Caco-2 (cell line): ENCODE measurements at regions not wholly inside any gene's neighbourhood (a gene's known extent, or its start where the extent isn't known, plus 50 kb on each side); places are given as distances from the start of the nearest gene placed in this dataset.

Experiments used
- BruUV-seq: library from RNA; stranded (reverse); fragments of 400-500 nt; replicated peaks from 2 replicates; lab custom pipeline; 2021; lab: Mats Ljungman, UMichigan
- CTCF ChIA-PET: fragments of 300-600 bp; sonication (Branson Sonifier 250); formaldehyde crosslinking; loops from one replicate; lab custom pipeline; 2022; ENCODE audit warnings: antibody characterized with exemption; lab: Charles Lee
- POLR2A ChIA-PET: fragments of 300-600 bp; sonication (Branson Sonifier 250); formaldehyde crosslinking; loops from one replicate; lab custom pipeline; 2022; ENCODE audit warnings: antibody characterized with exemption; lab: Charles Lee
- DNase-seq, 2 experiments: peaks; one replicate each; pipeline versions ENCODE4 v3.0.0 to v3.0.0-alpha.2; 2020 to 2022
- H3K27me3 ChIP-seq: replicated peaks from 2 replicates; pipeline ENCODE4 v1.6.0; 2011; ENCODE audit warnings: low read length; ENCODE audit not compliant: control insufficient read depth, insufficient read depth
- H3K36me3 ChIP-seq: 2 replicates; pipeline ENCODE4 v1.5.1; 2011; ENCODE audit warnings: low read length; ENCODE audit not compliant: control insufficient read depth, insufficient read depth
- H3K4me1 ChIP-seq: fragments of 250-450 bp; sonication (Bioruptor Pico); 2 replicates; pipeline ENCODE4 v1.5.1; 2020; ENCODE audit warnings: mild to moderate bottlenecking
- H3K4me3 ChIP-seq: 2 replicates; pipeline ENCODE4 v1.5.1; 2011; ENCODE audit warnings: low read depth, mild to moderate bottlenecking, control low read depth, low read length
- H3K9me3 ChIP-seq: fragments of 250-450 bp; sonication (Bioruptor Pico); 2 replicates; pipeline ENCODE4 v1.5.1; 2020; ENCODE audit warnings: mild to moderate bottlenecking, moderate library complexity
- H3K27ac Mint-ChIP-seq: one replicate; pipeline ENCODE4 v1.8.0; 2022; ENCODE audit warnings: mixed read lengths; ENCODE audit not compliant: unreplicated experiment
- H3K27me3 Mint-ChIP-seq: one replicate; pipeline ENCODE4 v1.8.0; 2022; ENCODE audit warnings: mixed read lengths; ENCODE audit not compliant: insufficient read depth, unreplicated experiment
- H3K36me3 Mint-ChIP-seq: one replicate; pipeline ENCODE4 v1.8.0; 2022; ENCODE audit warnings: mild to moderate bottlenecking, mixed read lengths; ENCODE audit not compliant: insufficient read depth, unreplicated experiment
- H3K4me1 Mint-ChIP-seq: one replicate; pipeline ENCODE4 v1.8.0; 2022; ENCODE audit warnings: low read depth, mixed read lengths; ENCODE audit not compliant: unreplicated experiment
- H3K4me3 Mint-ChIP-seq: one replicate; pipeline ENCODE4 v1.8.0; 2022; ENCODE audit warnings: mild to moderate bottlenecking, moderate library complexity, mixed read lengths; ENCODE audit not compliant: unreplicated experiment
- H3K9me3 Mint-ChIP-seq: one replicate; pipeline ENCODE4 v1.8.0; 2022; ENCODE audit warnings: mixed read lengths; ENCODE audit not compliant: unreplicated experiment
- CTCF ChIP-seq, 2 experiments: fragments of 200-600 bp in 1 of 2; IDR thresholded peaks; 1 replicate in 1 of 2; 2 replicates in 1 of 2; pipeline versions ENCODE4 v1.5.1 to v1.8.0; 2011 to 2022; ENCODE audit warnings: antibody characterized with exemption in 1 of 2, control low read depth in 1 of 2, inconsistent platforms in 1 of 2, low read depth in 1 of 2, low read length in 1 of 2, mild to moderate bottlenecking in 1 of 2, moderate library complexity in 1 of 2; ENCODE audit not compliant: insufficient read depth in 1 of 2, severe bottlenecking in 1 of 2, unreplicated experiment in 1 of 2
- intact Hi-C: fragments of 100-400 bp; cut with micrococcal nuclease; formaldehyde crosslinking; loops from one replicate; pipeline ENCODE4 v1.10.0; 2022; ENCODE audit not compliant: unreplicated experiment

DNA sequence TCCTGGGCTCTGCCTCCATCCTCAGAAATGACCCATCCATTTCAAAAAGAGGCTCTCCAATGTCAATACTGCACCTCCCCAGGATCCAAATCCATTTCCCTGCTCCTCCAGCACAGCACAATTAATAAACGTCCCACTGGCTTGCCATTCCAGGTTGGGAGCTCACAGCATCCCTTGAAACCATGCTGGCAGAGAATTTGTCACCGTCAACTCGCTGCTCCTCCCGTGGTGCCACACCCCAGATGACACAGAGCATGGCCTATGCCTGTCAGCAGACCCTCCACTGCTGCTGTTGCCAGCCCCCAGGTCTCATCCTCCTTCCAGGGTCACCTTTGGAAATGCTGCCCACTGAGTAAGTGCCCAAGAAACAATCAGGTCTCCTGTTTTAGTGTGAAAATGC lies 53.0 kb upstream of the UQCRFS1 start:
- POLR2A ChIA-PET = no interaction called here

GRCh38 chr19:29266603-29267002 lies 53.7 kb upstream of the UQCRFS1 start:
- no peak for DNase-seq
- no peaks in the 10 kb centered on the region for H3K36me3 Mint-ChIP-seq
- no peaks in the 10 kb centered on the region for H3K4me1 Mint-ChIP-seq
- intact Hi-C loops = no loop called here
- Histone ChIP-seq H3K4me1 (no peaks in the 10 kb centered on the region), H3K27me3 (no peaks in the 10 kb centered on the region), H3K4me3 (no peak overlapping the region), H3K9me3 (no peaks in the 10 kb centered on the region), H3K36me3 (no peaks in the 10 kb centered on the region)
- ChIA-PET CTCF (no interaction called here), POLR2A (no interaction called here)
- BruUV-seq = no TSS peak
- H3K9me3 Mint-ChIP-seq = no peaks in the 10 kb centered on the region
- no peak overlapping the region for H3K4me3 Mint-ChIP-seq
- H3K27me3 Mint-ChIP-seq = peaks cover 5% of the 10 kb centered on the region
- TF ChIP-seq CTCF (IDR thresholded peaks at IDR 0.05; ENCODE audit: insufficient read depth in 1 of 2, low read depth in 1 of 2, low read length in 1 of 2, severe bottlenecking in 1 of 2, unreplicated experiment in 1 of 2) = no peak
- H3K27ac Mint-ChIP-seq = no peak overlapping the region

More for the DNA sequence above, 53.0 kb upstream of the UQCRFS1 start:
- intact Hi-C loops = no loop called here
- Histone ChIP-seq H3K4me3 (no peak overlapping the region), H3K27me3 (no peaks in the 10 kb centered on the region), H3K9me3 (no peaks in the 10 kb centered on the region), H3K36me3 (no peaks in the 10 kb centered on the region), H3K4me1 (no peaks in the 10 kb centered on the region)
- H3K9me3 Mint-ChIP-seq = no peaks in the 10 kb centered on the region
- no peaks in the 10 kb centered on the region for H3K36me3 Mint-ChIP-seq
- no peak for TF ChIP-seq CTCF (IDR thresholded peaks at IDR 0.05; ENCODE audit: insufficient read depth in 1 of 2, low read depth in 1 of 2, low read length in 1 of 2, severe bottlenecking in 1 of 2, unreplicated experiment in 1 of 2)
- H3K27me3 Mint-ChIP-seq = peaks cover 5% of the 10 kb centered on the region
- H3K4me3 Mint-ChIP-seq = no peak overlapping the region
- DNase-seq = no peak
- H3K27ac Mint-ChIP-seq = no peak overlapping the region
- no peaks in the 10 kb centered on the region for H3K4me1 Mint-ChIP-seq
- BruUV-seq = no TSS peak
- CTCF ChIA-PET = interaction anchor here (0.5 kb wide), 1 partner anchor 541 kb away, joined by 10 read pairs; no protein-coding TSS in a partner anchor

- intact Hi-C loops = no loop called here
- POLR2A ChIA-PET = no interaction called here
Measured at GRCh38 chr19:29267701-29268100, 54.8 kb upstream of the UQCRFS1 start.

More at GRCh38 chr19:29267701-29268100, 54.8 kb upstream of the UQCRFS1 start:
- no peak overlapping the region for H3K27ac Mint-ChIP-seq
- Histone ChIP-seq H3K27me3 (no peaks in the 10 kb centered on the region), H3K4me1 (no peaks in the 10 kb centered on the region), H3K9me3 (no peaks in the 10 kb centered on the region), H3K4me3 (no peak overlapping the region), H3K36me3 (no peaks in the 10 kb centered on the region)
- no peaks in the 10 kb centered on the region for H3K4me1 Mint-ChIP-seq
- no peaks in the 10 kb centered on the region for H3K36me3 Mint-ChIP-seq
- no peaks in the 10 kb centered on the region for H3K9me3 Mint-ChIP-seq
- no peak for TF ChIP-seq CTCF (IDR thresholded peaks at IDR 0.05; ENCODE audit: insufficient read depth in 1 of 2, low read depth in 1 of 2, low read length in 1 of 2, severe bottlenecking in 1 of 2, unreplicated experiment in 1 of 2)
- BruUV-seq = no TSS peak
- CTCF ChIA-PET = no interaction called here
- H3K27me3 Mint-ChIP-seq = peaks cover 5% of the 10 kb centered on the region
- no peak overlapping the region for H3K4me3 Mint-ChIP-seq
- no peak for DNase-seq
